ENCODE measurements at regions not wholly inside any gene's neighbourhood (a gene's known extent, or its start where the extent isn't known, plus 50 kb on each side); places are given as distances from the start of the nearest gene placed in this dataset.
"Not testable (repeated sequence)": the region's sequence is repeated elsewhere in the genome, so short reads cannot be mapped to it uniquely, and the experiment has no call there.

DNA sequence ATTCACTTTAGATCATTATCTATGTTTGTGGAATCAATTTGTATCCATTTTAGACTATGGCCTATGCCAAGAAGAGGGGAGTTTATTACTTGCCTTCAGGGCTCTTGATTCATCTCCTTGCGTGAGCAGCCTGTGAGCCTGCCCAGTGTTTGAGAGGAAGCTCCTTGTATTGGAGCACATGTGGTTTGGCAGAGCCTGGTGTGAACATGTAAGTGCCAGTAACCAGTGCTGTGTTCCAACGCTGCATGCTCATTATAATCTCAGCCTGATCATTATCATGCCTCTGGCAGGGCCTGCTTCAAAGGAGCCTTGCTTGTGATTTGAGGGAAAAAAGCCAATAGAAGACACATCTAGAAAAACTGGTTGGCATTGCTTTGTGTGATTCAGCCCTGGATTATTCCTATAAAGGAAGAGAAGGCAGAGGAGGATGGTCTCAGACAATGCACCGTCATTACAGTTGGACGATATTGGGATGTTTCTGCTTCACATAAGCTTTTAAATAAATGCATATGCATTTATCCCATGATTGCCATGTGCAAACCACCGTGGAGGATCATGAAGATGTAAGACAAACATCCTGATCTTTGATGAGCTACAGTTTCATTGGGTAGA, 203.4 kb upstream of the AHR start:
- TF ChIP-seq, protein P1, sequence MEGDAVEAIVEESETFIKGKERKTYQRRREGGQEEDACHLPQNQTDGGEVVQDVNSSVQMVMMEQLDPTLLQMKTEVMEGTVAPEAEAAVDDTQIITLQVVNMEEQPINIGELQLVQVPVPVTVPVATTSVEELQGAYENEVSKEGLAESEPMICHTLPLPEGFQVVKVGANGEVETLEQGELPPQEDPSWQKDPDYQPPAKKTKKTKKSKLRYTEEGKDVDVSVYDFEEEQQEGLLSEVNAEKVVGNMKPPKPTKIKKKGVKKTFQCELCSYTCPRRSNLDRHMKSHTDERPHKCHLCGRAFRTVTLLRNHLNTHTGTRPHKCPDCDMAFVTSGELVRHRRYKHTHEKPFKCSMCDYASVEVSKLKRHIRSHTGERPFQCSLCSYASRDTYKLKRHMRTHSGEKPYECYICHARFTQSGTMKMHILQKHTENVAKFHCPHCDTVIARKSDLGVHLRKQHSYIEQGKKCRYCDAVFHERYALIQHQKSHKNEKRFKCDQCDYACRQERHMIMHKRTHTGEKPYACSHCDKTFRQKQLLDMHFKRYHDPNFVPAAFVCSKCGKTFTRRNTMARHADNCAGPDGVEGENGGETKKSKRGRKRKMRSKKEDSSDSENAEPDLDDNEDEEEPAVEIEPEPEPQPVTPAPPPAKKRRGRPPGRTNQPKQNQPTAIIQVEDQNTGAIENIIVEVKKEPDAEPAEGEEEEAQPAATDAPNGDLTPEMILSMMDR (IDR thresholded peaks at IDR 0.05), result no peak
- intact Hi-C loops (cut with DNase I, micrococcal nuclease), result no loop called here
- ATAC-seq (no peak), DNase-seq (no peak)
- no peaks in the 10 kb centered on the region for H3K9me3 ChIP-seq
- H3K4me3 ChIP-seq, result no peak overlapping the region
- no peaks in the 10 kb centered on the region for H3K36me3 ChIP-seq (ENCODE audit: low read depth)
- H3K4me1 ChIP-seq (ENCODE audit: low read depth), result peaks cover 15% of the 10 kb centered on the region

DNA sequence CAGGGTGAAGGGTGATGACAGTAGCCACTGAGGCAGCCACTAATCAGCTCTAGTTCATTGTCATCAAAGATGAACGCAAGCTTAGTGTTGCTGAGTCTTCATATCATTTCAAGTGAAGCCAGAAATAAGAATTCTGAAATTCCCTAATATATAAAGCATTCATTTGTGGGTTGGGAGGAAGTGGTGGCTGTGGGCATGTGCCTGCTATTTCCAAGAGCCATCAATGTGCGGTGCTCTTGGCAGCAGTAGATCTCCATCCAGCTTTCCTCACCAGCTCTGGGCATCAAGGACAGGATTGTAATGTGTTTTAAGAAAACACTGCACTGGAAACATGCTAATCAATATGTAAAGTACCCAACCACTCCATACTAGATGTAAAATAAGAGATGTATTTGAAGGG, 202.5 kb upstream of the AHR start:
- no peak for ATAC-seq
- H3K4me1 ChIP-seq (ENCODE audit: low read depth), result peaks cover 16% of the 10 kb centered on the region
- TF ChIP-seq, protein P1 (IDR thresholded peaks at IDR 0.05), result no peak
- no peak overlapping the region for H3K4me3 ChIP-seq
- intact Hi-C loops (cut with DNase I, micrococcal nuclease), result no loop called here
- no peak for DNase-seq
- H3K9me3 ChIP-seq, result no peaks in the 10 kb centered on the region
- H3K36me3 ChIP-seq (ENCODE audit: low read depth), result no peaks in the 10 kb centered on the region

DNA sequence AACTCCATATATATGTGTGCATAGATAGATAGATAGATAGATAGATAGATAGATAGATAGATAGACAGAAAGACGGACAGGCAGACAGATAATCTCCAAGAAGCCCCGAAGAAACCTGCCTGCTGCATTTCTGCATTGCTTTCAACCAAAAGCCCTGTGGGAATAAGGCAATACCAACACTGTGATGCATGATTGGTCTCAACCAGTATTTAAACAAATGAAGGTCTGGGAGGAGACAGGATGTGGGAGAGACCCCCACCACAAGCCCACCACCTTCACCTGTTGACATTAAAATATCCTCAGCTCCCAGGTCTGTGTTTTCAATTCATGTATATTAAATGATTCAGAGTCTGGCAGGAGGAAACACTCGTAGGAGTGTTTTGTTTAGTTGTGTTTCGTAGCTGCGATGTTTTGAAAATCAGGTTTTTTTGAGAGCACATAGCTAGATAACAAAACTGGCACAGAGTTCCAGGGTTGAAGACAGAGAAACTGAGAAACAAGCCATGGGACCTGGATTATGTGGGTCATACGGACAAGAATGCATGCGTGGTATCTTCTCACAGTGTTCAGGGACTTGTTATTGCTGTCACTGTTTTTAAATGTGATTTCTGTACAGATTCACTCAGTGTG, 200.7 kb upstream of the AHR start:
- intact Hi-C loops (cut with DNase I, micrococcal nuclease), result no loop called here
- TF ChIP-seq, protein P1 (IDR thresholded peaks at IDR 0.05), result no peak
- Histone ChIP-seq H3K4me1 (ENCODE audit: low read depth) (peaks cover 16% of the 10 kb centered on the region), H3K36me3 (ENCODE audit: low read depth) (no peaks in the 10 kb centered on the region), H3K4me3 (no peak overlapping the region), H3K9me3 (no peaks in the 10 kb centered on the region)
- DNase-seq (no peak), ATAC-seq (no peak)

DNA sequence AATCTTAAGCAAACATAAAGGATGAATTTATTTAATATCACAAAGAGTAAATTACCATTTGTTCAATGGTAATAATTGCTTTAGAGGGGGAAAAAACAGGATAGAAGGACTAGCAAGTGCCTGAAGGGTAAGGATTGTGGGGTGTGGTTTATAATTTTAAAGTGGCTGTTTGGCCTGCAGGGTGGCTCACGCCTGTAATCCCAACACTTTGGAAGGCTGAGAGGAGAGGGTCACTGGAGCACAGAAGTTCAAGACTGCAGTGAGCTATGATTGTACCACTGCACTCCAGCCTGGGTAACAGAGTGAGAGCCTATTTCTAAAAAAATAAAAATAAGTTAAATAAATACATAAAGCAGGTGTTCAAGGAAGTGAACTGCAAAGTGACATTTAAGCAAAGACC, 199.9 kb upstream of the AHR start:
- TF ChIP-seq, protein P1 (IDR thresholded peaks at IDR 0.05), result no peak
- intact Hi-C loops (cut with DNase I, micrococcal nuclease), result no loop called here
- H3K4me1 ChIP-seq (ENCODE audit: low read depth), result peaks cover 16% of the 10 kb centered on the region
- DNase-seq, result no peak
- H3K9me3 ChIP-seq, result no peaks in the 10 kb centered on the region
- no peak overlapping the region for H3K4me3 ChIP-seq
- no peaks in the 10 kb centered on the region for H3K36me3 ChIP-seq (ENCODE audit: low read depth)
- ATAC-seq, result peak; percentile 14

DNA sequence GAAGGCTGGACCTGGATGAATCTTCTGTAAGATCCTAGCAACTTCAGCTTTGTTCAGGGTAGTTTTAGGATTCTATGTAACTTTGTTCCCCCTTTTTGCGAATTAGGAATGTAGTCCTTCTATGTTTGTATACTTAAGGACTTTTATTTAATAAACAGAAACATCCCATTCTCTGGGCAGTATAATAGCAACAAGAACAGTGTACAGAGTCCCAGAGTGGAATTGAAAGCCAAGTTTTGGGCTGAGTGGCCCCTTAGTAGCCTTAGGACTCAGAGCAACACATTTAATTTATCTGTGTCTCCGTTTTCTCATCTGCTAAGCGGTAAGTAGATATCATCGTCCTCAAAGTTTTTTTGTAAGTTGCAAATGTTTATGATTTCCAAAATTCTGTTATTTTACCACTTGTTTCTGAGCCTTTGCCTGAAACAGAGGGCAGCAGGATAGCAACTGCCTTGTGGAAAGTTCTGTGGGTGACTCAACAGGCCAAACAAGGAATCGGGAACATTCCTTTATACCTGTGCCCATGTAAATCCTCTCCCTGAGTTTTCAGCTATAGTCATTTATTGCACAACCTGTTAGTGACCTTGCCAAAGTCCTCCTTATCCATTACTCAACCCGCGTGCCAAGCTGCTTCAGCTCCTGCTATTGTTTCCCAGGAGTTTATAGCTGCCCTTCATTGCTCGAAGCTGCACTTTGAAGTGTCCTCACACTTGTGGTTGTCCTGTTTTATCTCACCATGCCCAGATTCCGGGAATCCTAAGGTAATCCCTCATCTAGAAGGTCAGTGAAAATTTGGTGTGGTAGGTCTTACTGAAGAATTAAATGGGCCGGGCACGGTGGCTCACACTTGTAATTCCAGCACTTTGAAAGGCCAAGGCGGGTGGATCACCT, 199.1 kb upstream of the AHR start:
- ATAC-seq (peak; percentile 98), DNase-seq (peak; percentile 54 to 71 (median 56))
- TF ChIP-seq, protein P1 (IDR thresholded peaks at IDR 0.05), result no peak
- peaks cover 16% of the 10 kb centered on the region for H3K4me1 ChIP-seq (ENCODE audit: low read depth)
- no peaks in the 10 kb centered on the region for H3K9me3 ChIP-seq
- intact Hi-C loops (cut with DNase I, micrococcal nuclease), result no loop called here
- no peaks in the 10 kb centered on the region for H3K36me3 ChIP-seq (ENCODE audit: low read depth)
- H3K4me3 ChIP-seq, result no peak overlapping the region

DNA sequence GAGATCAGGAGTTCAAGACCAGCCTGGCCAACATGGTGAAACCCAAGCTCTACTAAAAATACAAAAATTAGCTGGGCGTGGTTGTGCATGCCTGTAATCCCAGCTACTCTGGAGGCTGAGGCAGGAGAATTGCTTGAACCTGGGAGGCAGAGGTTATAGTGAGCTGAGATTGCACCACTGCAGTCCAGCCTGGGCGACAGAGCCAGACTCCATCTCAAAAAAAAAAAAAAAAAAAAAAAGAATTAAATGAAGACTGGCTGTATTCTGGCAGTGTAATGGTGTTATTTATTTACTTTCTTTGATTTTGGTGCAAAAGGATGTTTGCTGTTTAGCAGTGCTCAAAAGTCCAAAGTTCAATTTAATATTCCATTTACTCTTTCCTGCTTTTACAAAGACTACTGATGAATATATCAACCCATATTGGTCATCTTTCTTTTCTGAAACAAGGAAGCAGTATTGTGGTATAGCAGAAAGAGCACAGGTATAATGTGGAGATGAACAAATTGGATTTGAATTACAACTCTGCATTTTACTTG, 198.4 kb upstream of the AHR start:
- intact Hi-C loops (cut with DNase I, micrococcal nuclease); H3K36me3 ChIP-seq (ENCODE audit: low read depth); H3K4me3 ChIP-seq; DNase-seq; H3K9me3 ChIP-seq; ATAC-seq: not testable (repeated sequence)
- H3K4me1 ChIP-seq (ENCODE audit: low read depth), result peaks cover 16% of the 10 kb centered on the region
